ENCODE measurements at regions not wholly inside any gene's neighbourhood (a gene's known extent, or its start where the extent isn't known, plus 50 kb on each side); places are given as distances from the start of the nearest gene placed in this dataset.

DNA sequence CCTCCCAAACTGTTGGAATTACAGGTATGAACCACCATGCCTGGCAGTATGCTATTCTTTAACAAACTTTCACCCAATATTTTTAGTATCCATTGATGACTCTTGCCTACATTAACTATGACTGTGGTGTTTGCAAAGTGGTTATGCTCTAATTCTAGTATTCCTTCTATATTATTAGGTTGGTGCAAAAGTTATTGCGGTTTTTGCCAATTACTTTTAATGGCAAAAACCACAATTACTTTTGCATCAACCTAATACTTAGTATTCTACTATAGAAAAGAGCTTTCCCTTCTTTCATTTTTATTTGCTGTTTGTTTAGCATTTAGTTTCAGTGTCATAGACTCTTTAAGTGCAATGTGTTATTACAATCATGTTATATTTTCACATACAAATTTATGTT lies 760.6 kb downstream of the NR2F2 start:
- DNase-seq (ENCODE audit: low read depth in 2 of 2): no peak

DNA sequence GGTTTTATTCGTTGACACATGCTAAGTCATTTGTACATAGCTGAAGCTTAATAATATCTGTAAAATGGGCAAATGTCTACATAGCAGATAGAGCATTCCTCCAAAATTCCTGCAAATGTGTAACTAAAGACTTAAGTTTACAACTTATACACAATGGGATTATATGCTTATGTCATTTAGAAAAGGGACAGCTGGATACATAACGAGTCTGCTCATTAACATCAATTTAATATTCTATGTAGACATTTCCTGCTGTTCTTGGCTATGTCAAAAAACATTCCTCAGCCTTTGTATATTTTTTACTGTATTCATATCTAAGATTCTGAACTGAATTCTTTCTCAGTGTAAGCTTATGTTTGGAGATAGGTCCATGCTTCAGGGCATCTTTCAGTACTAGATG lies 762.2 kb downstream of the NR2F2 start:
- no peak for DNase-seq (ENCODE audit: low read depth in 2 of 2)

DNA sequence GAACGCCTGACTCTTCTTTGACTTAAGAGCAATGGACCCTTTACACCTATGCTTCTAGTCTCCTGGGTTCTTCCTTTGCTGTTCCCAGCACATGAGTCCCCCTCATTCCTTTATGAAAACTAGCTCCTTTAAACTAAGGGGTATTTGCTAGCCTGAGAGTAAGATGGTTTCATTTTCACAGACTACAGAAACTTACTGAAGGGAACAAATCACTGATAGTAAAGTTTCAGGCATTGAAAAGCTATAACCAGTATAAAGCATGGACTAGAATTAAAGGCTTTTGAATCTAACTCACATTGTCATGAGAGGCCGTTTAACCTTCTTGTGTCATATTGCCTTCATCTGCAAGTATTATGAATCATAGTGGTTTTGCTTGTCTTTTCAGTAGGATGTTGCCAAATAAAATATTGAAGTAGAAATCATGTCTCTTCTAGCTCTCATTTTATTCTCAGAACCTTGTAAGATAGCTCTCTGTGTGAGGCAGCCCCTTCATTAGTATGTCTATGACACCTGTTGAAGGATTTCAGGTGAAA lies 765.9 kb downstream of the NR2F2 start:
- DNase-seq (ENCODE audit: low read depth in 2 of 2): no peak

DNA sequence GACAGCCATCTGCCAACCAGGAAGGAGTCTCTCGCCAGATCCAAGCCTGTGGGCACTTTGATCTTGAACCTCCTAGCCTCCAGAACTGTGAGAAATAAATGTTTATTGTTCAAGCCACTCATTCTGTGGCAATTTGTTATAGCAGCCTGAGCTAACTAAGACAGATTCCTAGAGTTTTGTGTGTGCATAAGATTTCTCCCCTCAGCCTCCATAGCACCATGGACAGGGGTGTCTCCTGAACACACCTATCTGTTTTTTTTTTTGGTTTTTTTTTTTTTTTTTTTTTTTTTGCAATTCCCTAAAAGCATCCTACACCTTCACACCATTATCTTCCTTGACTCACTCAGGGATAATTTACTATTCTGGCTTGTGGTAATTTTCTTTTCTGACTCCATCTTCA lies 768.5 kb downstream of the NR2F2 start:
- no peak for DNase-seq (ENCODE audit: low read depth in 2 of 2)

DNA sequence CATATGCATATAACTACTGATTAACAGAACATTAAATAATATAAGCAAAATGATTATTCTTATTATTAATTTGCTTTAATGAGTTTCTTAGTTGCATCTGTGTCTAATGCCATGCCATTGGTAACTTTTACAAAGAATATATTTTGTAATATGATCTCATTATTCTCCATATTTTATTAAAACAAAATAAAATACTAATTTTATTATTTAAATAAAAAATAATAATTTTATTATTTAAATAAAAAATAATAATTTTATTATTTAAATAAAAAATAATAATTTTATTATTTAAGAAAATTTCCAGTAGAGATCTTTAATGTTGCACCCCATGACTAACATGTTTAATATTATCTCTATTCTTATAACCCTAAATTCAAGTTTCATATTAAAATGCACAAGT lies 771.1 kb downstream of the NR2F2 start:
- no peak for DNase-seq (ENCODE audit: low read depth in 2 of 2)

DNA sequence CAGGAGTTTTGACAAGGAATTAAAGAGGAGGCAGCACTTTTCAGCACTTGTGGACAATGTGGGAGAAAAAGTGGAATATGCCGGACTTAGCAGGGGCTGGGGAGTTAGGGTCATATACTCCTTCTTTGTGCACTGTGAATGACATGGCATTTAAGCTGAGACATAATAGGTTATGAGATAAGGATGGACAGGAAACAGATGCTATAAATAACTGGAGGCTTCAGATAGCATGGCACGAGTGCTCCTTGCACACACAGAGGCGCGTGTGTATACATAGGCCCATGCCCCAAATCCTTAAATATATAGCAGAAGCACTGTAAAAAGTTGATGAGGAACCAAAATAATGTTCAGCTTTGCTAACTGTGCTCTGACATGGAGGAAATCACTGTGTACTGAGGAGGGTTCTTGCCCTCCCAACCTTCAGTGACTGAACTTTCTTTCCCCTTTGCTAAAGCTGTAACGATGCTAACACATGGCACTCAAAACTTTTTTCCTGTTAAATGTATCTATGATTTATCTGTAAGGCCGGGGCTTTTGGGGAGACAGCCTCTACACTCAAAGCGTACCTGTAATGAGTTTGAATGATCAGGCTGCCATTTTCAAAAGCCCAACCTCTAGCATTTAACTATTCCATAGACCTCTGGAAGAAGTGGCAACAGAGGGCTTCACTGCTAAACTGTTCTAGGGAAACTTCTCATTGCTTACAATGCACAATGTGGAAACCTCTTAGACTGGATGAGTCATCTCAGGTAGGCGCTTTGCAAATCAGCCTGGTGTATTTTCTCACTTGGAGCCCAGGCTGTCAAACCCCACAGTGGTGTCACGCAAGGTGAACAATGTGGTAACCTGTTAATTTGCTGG lies 784.6 kb downstream of the NR2F2 start:
- no peak for DNase-seq (ENCODE audit: low read depth in 2 of 2)

DNA sequence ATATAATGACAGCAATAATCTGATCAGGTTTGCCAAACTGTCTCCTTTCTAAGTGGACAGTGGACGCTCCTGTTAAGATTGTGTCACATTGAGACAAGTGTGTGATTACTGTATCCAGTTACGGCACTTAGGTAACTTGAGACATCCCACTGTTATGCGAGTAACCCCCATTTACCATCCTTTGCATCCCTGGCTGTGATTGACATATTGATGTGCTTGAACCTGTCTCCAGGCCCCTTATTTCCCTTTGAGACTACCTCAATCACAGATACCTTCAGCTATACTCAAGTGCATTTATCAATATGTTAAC lies 785.2 kb downstream of the NR2F2 start:
- DNase-seq (ENCODE audit: low read depth in 2 of 2): no peak

DNA sequence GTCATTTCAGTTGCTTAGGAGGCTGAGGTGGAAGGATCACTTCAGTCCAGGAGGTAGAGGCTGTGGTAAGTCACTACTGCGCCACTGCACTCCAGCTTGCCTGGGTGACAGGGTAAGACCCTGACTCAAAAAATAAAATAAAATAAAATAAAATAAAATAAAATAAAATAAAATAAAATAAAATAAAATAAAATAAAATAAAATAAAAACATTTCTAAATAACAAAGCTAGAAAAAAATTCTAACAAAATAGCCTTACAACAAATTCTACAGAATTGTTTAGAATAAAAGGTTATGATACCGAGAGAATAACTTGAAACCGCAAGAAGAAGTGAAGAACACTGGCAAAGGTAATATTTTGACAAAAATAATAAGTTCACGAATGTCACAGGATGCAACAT lies 794.3 kb downstream of the NR2F2 start:
- no peak for DNase-seq (ENCODE audit: low read depth in 2 of 2)

DNA sequence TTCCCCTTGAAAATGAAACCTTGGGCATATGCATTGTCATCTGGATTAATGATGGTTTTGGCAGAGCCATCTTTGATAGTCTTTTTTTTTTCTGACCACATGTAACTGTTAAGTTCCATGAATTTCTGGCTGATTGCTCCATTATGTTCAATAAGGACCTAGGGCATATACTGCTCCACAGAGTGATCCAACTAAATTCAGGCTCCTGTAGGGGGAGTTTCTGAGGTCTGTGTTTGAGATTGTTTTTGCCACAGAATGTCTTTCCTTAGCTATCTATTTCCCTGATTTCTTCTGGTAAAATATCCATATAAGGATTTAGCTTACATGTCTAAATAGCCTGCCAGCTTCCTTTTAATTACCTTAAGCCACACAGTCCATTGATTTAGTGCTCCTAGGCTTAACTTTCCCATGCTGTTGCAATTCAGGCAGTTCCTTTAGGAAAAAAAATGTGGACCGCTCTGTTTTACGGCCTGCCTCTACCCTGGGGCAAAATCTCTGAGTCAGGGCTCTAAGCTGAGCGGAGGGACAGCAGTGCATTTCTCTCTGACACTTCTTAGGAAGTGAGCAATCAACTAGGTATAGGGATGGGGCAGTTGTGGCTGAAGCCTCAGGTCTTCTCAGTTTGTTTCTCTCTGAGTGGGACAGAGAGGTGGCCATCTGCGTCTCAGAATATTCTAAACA lies 796.2 kb downstream of the NR2F2 start:
- DNase-seq (ENCODE audit: low read depth in 2 of 2): no peak

DNA sequence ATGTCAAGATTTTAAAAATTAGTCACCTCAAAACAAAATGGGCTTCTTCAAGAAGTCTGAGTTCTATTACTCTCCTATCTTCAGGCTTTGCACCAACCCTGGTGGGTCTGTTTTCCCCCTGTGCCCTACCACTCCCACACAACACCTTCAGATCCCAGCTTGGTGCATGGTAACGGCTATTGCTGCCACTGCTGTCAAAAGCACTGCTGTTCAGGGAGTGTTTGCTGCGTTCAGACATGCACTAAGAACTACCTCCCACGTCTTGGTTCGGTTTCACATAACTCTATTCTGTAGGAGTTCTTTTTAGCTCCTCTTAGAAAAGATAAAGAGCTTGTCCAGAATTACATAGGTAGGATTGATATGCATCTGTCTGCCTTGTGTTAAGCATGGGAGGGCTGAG lies 799.2 kb downstream of the NR2F2 start:
- DNase-seq (ENCODE audit: low read depth in 2 of 2): no peak

DNA sequence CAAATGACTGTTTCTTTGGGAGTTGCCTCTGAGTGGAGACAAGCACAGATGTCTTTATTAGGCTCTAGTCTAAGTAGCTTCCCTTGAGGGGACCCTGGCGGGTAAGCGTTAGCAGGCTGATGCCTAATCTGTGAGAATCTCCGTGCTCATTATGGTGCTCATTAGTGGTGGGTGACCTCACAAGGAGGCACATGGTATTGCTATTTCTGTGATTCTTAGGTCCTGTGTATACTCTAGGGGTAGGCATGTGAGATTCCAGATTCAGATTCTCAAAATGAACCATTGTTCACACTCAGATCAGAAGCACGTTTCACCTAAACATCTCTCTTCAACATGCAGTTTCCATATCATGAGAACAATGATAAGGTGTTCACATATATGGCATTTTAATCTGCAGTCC lies 809.7 kb downstream of the NR2F2 start:
- no peak for DNase-seq (ENCODE audit: low read depth in 2 of 2)

DNA sequence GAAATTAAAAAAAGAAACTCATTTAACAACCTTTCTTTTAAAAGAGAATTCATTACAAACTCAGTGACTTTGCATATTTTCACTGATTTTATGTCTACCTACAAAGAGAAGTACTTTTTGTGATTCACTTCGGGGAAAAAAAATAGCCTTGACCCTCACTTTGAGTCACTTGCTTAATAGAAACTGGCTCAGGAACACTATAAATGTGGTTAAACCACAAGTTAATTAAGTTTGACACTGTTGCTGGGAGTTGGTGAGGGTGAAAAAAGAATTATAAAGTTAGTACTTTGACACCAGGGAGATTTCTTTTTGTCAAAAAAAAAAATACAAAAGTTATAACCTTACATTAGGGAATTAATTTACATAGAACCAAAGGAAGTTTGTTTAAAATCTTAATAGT lies 810.9 kb downstream of the NR2F2 start:
- no peak for DNase-seq (ENCODE audit: low read depth in 2 of 2)

DNA sequence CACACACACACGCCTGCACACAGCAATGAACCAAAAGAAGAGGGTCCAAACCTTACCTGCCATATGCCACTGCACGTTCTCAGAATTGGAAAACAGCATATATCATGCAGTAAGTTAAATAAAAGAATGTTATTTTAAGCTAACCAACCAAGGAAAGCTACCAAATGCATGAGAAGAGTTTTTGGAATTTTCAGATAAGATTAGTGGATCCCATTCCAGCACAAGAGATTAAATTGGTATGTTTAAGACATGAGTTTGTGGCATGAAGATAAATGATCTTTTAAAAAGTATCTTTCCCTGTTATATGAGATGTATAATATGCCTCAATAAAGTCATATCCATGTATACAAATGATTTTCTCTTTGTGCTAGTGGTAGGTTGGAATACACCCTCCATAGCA lies 811.4 kb downstream of the NR2F2 start:
- no peak for DNase-seq (ENCODE audit: low read depth in 2 of 2)

DNA sequence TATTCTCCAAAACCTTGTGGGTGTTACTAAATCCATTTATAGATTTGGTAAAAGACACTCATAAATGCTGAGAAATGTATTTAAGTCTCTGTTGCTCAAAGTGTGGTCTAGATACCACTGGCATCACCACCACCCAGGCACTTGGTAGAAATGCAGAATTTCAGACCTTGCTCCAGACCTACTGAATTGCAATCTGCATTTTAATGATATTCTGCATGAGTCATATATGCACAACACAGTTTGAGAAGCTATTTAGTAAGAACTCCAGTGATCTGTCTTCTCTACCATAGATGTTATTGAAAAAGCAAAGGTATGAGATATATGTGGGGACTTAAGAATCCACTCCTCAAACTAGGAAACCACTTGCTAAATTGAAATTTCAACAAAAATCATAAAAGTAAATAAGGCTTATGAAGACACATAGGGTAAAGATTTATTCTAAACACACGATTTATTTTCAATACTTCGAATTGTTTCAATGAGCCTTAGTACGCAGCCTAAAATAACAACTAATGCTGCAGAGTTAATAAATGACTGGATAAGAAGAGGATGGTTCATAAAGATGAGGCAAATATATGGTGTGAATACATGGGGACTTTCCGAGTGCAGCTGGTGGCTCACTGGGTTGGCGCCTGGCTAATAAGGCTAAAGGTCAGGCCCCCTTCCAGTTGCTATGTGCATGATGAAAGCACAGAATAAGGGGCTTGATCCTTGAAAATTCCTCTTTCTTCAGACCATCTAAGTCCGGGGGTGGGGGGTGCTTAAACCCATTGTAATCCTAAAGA lies 813.3 kb downstream of the NR2F2 start:
- DNase-seq (ENCODE audit: low read depth in 2 of 2): no peak

DNA sequence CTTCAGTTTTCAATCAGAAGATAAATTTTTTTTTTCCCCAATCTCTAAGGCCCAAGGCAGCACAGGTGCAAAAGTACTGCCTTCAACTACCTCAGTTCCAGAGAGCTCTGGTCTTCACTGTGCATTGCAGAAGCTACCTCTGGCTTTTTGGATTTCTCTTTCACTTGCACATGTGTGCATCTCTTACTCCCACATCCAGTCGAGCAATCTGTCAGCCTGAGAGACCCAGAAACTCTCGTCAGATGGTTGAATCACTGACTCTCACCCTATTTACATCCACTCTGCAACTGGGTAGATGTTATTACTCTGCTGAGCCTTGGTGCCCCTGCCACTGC lies 813.8 kb downstream of the NR2F2 start:
- no peak for DNase-seq (ENCODE audit: low read depth in 2 of 2)

DNA sequence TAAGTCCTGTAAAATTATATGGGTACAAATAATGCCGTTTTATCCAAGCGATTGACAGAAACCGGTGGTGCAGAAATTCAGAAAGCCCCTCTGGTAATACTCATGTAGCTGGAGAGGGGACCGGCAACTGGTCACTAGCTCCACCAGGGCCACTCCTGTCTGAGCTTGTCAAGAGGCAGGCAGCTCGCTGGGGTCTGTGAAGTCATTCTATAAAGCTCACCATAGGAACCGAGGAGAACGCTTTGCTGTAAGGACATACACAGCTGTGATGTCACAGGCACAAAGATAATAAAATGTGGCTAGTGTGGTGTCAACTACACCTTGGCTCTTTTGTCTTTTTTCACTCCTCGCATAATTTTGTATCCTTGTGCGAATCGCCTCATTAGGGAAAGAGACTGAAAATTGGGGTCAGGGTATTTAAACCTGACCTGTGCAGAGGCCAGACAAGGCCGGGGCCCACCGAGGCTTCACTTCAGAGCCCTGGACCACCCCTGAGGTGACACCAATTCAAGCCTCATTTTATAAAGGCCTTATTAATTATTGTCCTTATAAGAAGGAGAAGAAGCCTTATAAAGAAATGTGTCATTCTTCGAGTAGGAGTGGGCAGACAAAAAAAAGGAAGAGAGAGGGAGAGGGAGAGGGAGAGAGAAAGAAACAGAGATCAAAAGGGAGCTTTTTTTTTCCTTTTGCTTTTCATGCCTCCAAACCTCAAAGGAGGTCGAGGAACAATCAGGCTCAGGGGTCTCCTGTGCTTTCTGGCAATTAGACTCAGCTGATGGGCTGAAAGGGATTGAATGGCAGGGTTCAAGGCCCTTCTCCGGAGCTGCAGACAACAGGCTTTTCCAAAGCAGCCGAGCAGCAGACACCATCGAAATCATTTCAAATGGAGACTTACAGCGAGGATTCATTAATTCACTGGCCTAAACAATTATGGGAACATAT lies 813.3 kb upstream of the ARRDC4 start:
- no peak for DNase-seq (ENCODE audit: low read depth in 2 of 2)

DNA sequence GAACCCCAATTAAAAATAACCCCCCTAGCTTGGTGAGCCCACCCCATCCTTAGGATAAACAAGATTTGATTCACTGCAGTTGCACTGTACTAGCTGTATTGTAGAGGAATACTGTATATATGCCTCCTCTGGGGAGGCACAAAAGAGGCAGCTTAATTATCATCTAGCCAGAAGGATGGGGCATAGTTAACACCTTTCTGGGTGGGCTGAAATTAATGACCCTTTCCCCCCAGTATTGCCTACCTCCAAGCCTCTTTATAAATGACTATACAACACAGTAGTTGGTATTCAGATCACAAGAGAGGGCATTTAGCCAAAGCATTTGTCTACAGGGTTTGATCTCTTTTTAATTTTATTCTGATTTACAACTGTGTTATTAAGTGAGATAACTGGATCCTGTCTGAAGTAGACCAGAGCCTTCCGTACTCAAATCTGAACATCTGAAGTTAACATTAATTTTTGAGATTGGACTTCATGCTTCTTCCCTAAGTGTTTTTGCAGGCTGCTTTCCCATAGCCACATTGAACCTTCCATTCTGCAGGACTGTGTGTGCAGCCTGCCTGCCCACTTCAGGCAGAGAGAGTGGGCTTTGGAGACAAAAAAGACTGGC lies 807.0 kb upstream of the ARRDC4 start:
- DNase-seq (ENCODE audit: low read depth in 2 of 2): no peak

DNA sequence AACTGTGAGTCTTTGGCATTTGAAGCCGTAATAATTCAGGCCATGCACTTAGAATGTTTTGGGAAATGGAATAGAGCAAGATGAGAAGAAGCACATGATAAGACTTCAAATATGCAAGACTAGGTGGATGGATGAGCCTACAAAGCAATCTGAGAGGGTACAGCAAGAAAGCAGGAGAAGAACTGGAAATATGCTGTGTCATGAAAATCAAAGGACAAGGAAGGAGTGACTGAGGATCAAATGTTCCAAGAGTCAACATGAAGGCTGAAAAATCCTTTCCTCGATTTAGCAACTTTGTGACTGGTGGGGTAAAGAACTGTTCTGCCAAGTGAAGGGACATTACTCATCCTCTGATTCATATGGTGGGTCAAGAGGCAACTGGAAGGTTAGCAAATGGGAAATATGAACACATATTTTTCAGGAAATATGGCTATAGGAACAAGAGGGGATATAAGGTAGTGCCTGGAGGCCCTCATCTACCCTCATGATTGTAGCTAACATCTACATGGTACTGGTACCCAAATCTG lies 803.7 kb upstream of the ARRDC4 start:
- no peak for DNase-seq (ENCODE audit: low read depth in 2 of 2)

DNA sequence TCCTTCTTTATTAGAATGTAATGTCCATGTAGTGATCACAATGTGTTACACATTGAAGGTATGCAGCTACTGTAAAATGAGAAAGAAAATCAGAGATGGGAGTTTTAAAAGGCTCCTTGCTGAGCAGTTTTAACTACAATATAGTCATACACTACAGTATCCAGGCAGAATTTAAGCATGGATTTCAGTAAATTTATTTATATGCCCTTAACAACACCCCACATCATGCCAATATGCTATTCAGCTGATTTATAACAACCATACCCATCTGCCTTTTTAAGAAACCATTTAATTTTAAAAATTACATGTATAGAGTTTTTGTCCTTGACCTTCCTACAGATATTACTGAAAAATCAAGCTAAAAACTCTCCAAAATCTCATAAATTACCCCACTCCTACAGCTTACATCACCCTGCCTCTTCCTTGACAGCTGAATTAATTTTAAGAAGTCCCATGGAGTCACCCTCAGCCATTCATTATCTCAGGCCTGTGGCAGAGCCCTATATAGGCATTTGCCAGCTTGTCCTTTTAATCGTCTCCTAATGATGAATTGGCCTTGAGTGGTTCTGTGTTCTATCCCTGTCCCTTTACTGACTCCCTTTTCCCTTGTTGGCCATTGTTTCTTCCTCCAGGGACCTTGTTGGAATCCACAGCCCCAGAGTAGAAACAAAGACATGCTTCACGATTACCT lies 797.6 kb upstream of the ARRDC4 start:
- DNase-seq (ENCODE audit: low read depth in 2 of 2): no peak

DNA sequence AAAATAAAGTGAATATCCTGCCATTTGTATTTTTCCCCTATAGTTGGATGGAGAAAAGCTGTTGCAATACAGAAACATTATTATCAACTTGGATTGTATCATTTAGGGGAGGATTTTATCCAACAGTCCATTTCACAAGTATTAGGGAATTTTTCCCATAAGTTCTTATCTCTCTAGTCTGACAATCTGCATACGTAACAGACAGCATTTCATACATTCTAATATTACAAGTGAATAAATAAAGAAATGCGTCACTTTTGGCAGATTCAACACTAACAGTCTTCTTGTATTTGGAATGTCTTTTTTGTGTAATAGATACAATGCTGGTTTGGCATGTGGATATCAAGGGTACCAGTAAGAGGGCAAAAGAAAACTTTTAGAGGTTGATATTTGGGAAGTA lies 795.3 kb upstream of the ARRDC4 start:
- no peak for DNase-seq (ENCODE audit: low read depth in 2 of 2)
